HepG2 (cell line): ENCODE measurements at regions not wholly inside any gene's neighbourhood (a gene's known extent, or its start where the extent isn't known, plus 50 kb on each side); places are given as distances from the start of the nearest gene placed in this dataset.
A peak's percentile ranks its signal among the peaks of the same experiment; 100 is the strongest.

ENCODE experiments used
- ATAC-seq: fragments of 200-7000 bp; cut with Tn5 transposase; 3 replicates; pipeline ENCODE4 v1.9.1; 2020; ENCODE audit warnings: mild to moderate bottlenecking, moderate library complexity
- BruUV-seq: library from RNA; stranded (reverse); fragments of 400-500 nt; replicated peaks from 2 replicates; lab custom pipeline; 2021; lab: Mats Ljungman, UMichigan
- CTCF ChIA-PET: fragments of 300-600 bp; formaldehyde crosslinking; extraction: SDS; loops from one replicate; lab custom pipeline; 2021; ENCODE audit warnings: low total read pairs, inconsistent platforms, low intra/inter-chr PET ratio; lab: Yijun Ruan, JAX
- POLR2A ChIA-PET: fragments of 350-600 bp; sonication (Branson Sonifier 250); formaldehyde crosslinking; loops from one replicate; lab custom pipeline; 2020; ENCODE audit warnings: antibody characterized with exemption, inconsistent platforms; lab: Yijun Ruan, JAX
- DNase-seq: peaks from one replicate; pipeline ENCODE4 v3.0.0-alpha.2; 2015; ENCODE audit warnings: low spot score
- FAIRE-seq: peaks from 3 replicates; lab custom pipeline; 2011; peaks lifted over from hg19 to GRCh38; lab: Jason Lieb, UNC
- H2AFZ ChIP-seq: one replicate; pipeline ENCODE4 v1.6.1; 2011; ENCODE audit warnings: low read length, inconsistent platforms
- H3K27ac ChIP-seq: fragments of 300-600 bp; 3 replicates; pipeline ENCODE4 v1.8.0; 2011; ENCODE audit warnings: mixed run types, mild to moderate bottlenecking, mixed read lengths, low read length, inconsistent platforms; ENCODE audit not compliant: insufficient read depth; ENCODE audit errors: extremely low read length
- H3K27me3 ChIP-seq, 2 experiments: fragments of 200-600 bp in 1 of 2; 2 replicates in 1 of 2; 3 replicates in 1 of 2; pipeline versions ENCODE4 v1.6.0 to v1.8.0; 2011; ENCODE audit warnings: low read length in 2 of 2, mild to moderate bottlenecking in 2 of 2, moderate library complexity in 2 of 2, inconsistent platforms in 1 of 2; ENCODE audit not compliant: insufficient read depth in 2 of 2, control insufficient read depth in 1 of 2
- H3K36me3 ChIP-seq, 2 experiments: fragments of 200-600 bp in 1 of 2; replicated peaks in 1 of 2; 2 replicates in 1 of 2; 3 replicates in 1 of 2; pipeline versions ENCODE4 v1.5.1 to v1.8.0; 2011; ENCODE audit warnings: low read length in 2 of 2, inconsistent platforms in 1 of 2; ENCODE audit not compliant: insufficient read depth in 2 of 2, control insufficient read depth in 1 of 2
- H3K4me1 ChIP-seq: 2 replicates; pipeline ENCODE4 v1.5.1; 2012; ENCODE audit warnings: low read length, inconsistent platforms; ENCODE audit not compliant: insufficient read depth
- H3K4me2 ChIP-seq: 2 replicates; pipeline ENCODE4 v1.6.0; 2011; ENCODE audit warnings: low read depth, low read length, inconsistent platforms
- H3K4me3 ChIP-seq, 3 experiments: fragments of 200-600 bp in 1 of 3; sonication (generic), shearing (Covaris generic) in 1 of 3; replicated peaks in 1 of 3; 2 replicates each; pipeline ENCODE4 v1.5.1; 2011 to 2016; ENCODE audit warnings: low read length in 3 of 3, inconsistent platforms in 2 of 3, low read depth in 2 of 3, mild to moderate bottlenecking in 2 of 3, control low read depth in 1 of 3, mixed read lengths in 1 of 3; ENCODE audit not compliant: insufficient read depth in 1 of 3
- H3K79me2 ChIP-seq: one replicate; pipeline ENCODE4 v1.6.1; 2011; ENCODE audit warnings: low read length, inconsistent platforms; ENCODE audit not compliant: insufficient read depth
- H3K9ac ChIP-seq: 2 replicates; pipeline ENCODE4 v1.6.0; 2011; ENCODE audit warnings: mild to moderate bottlenecking, low read depth, low read length, inconsistent platforms; ENCODE audit not compliant: insufficient read depth
- H3K9me3 ChIP-seq: 2 replicates; pipeline ENCODE4 v1.5.1; 2012; ENCODE audit warnings: mild to moderate bottlenecking, low read length
- H4K20me1 ChIP-seq: 2 replicates; pipeline ENCODE4 v1.6.0; 2011; ENCODE audit warnings: inconsistent platforms, mild to moderate bottlenecking, low read length, moderate library complexity; ENCODE audit not compliant: insufficient read depth
- GFI1 ChIP-seq: sonication (generic); formaldehyde crosslinking; IDR thresholded peaks from 2 replicates; pipeline ENCODE4 v1.5.0; 2020; ENCODE audit warnings: missing genetic modification reagents, mild to moderate bottlenecking, borderline replicate concordance
- KDM6A ChIP-seq: IDR thresholded peaks from 2 replicates; pipeline ENCODE4 v1.6.1; 2016; ENCODE audit warnings: low read depth
- KLF12 ChIP-seq: sonication (generic); formaldehyde crosslinking; IDR thresholded peaks from 2 replicates; pipeline ENCODE4 v1.4.0; 2020; ENCODE audit warnings: missing genetic modification reagents, borderline replicate concordance
- MAFF ChIP-seq: IDR thresholded peaks from 2 replicates; pipeline ENCODE4 v1.6.1; 2011; ENCODE audit warnings: low read depth, low read length, improper control_type of control experiment
- MAFG ChIP-seq: sonication (generic); formaldehyde crosslinking; IDR thresholded peaks from 2 replicates; pipeline ENCODE4 v1.5.1; 2020; ENCODE audit warnings: mild to moderate bottlenecking, missing genetic modification reagents
- MAFK ChIP-seq, 2 experiments: IDR thresholded peaks in 1 of 2; conservative IDR thresholded peaks in 1 of 2; 2 replicates each; pipeline ENCODE4 v1.6.1; 2011; ENCODE audit warnings: improper control_type of control experiment in 2 of 2, low read length in 2 of 2
- MAZ ChIP-seq, 2 experiments: sonication (generic) in 1 of 2; formaldehyde crosslinking in 1 of 2; IDR thresholded peaks; 2 replicates each; pipeline versions ENCODE4 v1.5.0 to v1.6.1; 2012 to 2020; ENCODE audit warnings: low read depth in 2 of 2, mild to moderate bottlenecking in 2 of 2, borderline replicate concordance in 1 of 2, improper control_type of control experiment in 1 of 2, low read length in 1 of 2, missing genetic modification reagents in 1 of 2, moderate library complexity in 1 of 2
- MTA1 ChIP-seq: sonication (generic); formaldehyde crosslinking; IDR thresholded peaks from 2 replicates; pipeline ENCODE4 v1.4.0; 2020; ENCODE audit warnings: missing genetic modification reagents, mild to moderate bottlenecking, borderline replicate concordance
- MTERF4 ChIP-seq: sonication (generic); formaldehyde crosslinking; IDR thresholded peaks from 2 replicates; pipeline ENCODE4 v1.8.0; 2023; ENCODE audit warnings: mild to moderate bottlenecking, missing genetic modification reagents
- MYC ChIP-seq: sonication (generic); formaldehyde crosslinking; IDR thresholded peaks from 2 replicates; pipeline ENCODE4 v1.9.0; 2021; ENCODE audit warnings: missing genetic modification reagents, borderline replicate concordance
- NFATC3 ChIP-seq: sonication (generic); formaldehyde crosslinking; IDR thresholded peaks from 2 replicates; pipeline ENCODE4 v1.5.1; 2020; ENCODE audit warnings: mild to moderate bottlenecking, missing genetic modification reagents
- PRDM15 ChIP-seq: sonication (generic); formaldehyde crosslinking; IDR thresholded peaks from 2 replicates; pipeline ENCODE4 v1.4.0; 2020; ENCODE audit warnings: missing genetic modification reagents
- SRSF1 ChIP-seq: fragments of 200-400 bp; formaldehyde crosslinking; optimal IDR thresholded peaks from 2 replicates; pipeline ENCODE3; 2017; ENCODE audit warnings: mild to moderate bottlenecking, low read depth, low read length, moderate library complexity
- ZBTB44 ChIP-seq: sonication (generic); formaldehyde crosslinking; IDR thresholded peaks from 2 replicates; pipeline ENCODE4 v1.4.0; 2020; ENCODE audit warnings: missing genetic modification reagents
- ZNF18 ChIP-seq: sonication (generic); formaldehyde crosslinking; IDR thresholded peaks from 2 replicates; pipeline ENCODE4 v1.8.0; 2022; ENCODE audit warnings: mild to moderate bottlenecking, missing genetic modification reagents; ENCODE audit not compliant: insufficient replicate concordance
- ZNF431 ChIP-seq: sonication (generic); formaldehyde crosslinking; IDR thresholded peaks from 2 replicates; pipeline ENCODE4 v1.9.0; 2022; ENCODE audit warnings: missing genetic modification reagents, low read depth, mild to moderate bottlenecking, borderline replicate concordance
- ZNF776 ChIP-seq: sonication (generic); formaldehyde crosslinking; IDR thresholded peaks from 2 replicates; pipeline ENCODE4 v1.4.0; 2020; ENCODE audit warnings: mild to moderate bottlenecking, missing genetic modification reagents
- WGBS: methylation state at CpG from one replicate; pipeline ENCODE4 v1.1.6; 2017; ENCODE audit warnings: low lambda C conversion rate; 5-methylcytosine and 5-hydroxymethylcytosine counted together
- in situ Hi-C: cut with HindIII; loops from 2 replicates; pipeline ENCODE4 v1.10.0; 2017; ENCODE audit warnings: low pct_unique_long_range_greater_than_20kb; ENCODE audit not compliant: extremely low pct_ligation_motif_present
- intact Hi-C: fragments of 100-400 bp; cut with micrococcal nuclease; formaldehyde crosslinking; loops from one replicate; pipeline ENCODE4 v1.10.0; 2022; ENCODE audit not compliant: unreplicated experiment

- no peak overlapping the region for H3K27ac ChIP-seq
- peak; percentile 52 for TF ChIP-seq MAFF
- no peak for TF ChIP-seq NFATC3 (CRISPR knock-in tag)
- no peak for TF ChIP-seq MYC (CRISPR knock-in tag)
- no peak for TF ChIP-seq ZNF776 (CRISPR knock-in tag)
- TF ChIP-seq ZNF18 (CRISPR knock-in tag), result no peak
- TF ChIP-seq MTERF4 (CRISPR knock-in tag), result no peak
- no peak for TF ChIP-seq MAZ (IDR thresholded peaks at IDR 0.05; ENCODE audit: borderline replicate concordance, low read depth, low read length)
- TF ChIP-seq MAZ (CRISPR knock-in tag; IDR thresholded peaks at IDR 0.05; ENCODE audit: low read depth), result no peak
- TF ChIP-seq PRDM15 (CRISPR knock-in tag), result no peak
- TF ChIP-seq ZBTB44, result no peak
- TF ChIP-seq MAFK (conservative IDR thresholded peaks at IDR 0.05 in 1 of 2, IDR thresholded peaks at IDR 0.05 in 1 of 2; ENCODE audit: low read length in 2 of 2), result peak; percentile 52 to 70; a peak in 3 of 4 replicates
- TF ChIP-seq MTA1 (CRISPR knock-in tag), result no peak
- TF ChIP-seq KDM6A, result no peak
- no peak for TF ChIP-seq MAFG (CRISPR knock-in tag)
- TF ChIP-seq SRSF1, result no peak
- no peak for TF ChIP-seq KLF12 (CRISPR knock-in tag)
- no peak for TF ChIP-seq GFI1 (CRISPR knock-in tag)
- no peak for TF ChIP-seq ZNF431 (CRISPR knock-in tag)
- TF ChIP-seq, all 625 proteins: peak for 2
- Histone ChIP-seq H3K4me3 (no peak overlapping the region), H3K79me2 (no peaks in the 10 kb centered on the region), H4K20me1 (no peaks in the 10 kb centered on the region), H3K9me3 (no peaks in the 10 kb centered on the region), H3K36me3 (no peaks in the 10 kb centered on the region), H2AFZ (no peak overlapping the region), H3K27me3 (no peaks in the 10 kb centered on the region; a peak in 2 of 5 replicates), H3K4me1 (no peaks in the 10 kb centered on the region), H3K4me2 (no peak overlapping the region), H3K9ac (no peak overlapping the region)
- DNase-seq, result no peak
- ChIA-PET POLR2A (no interaction called here), CTCF (no interaction called here)
- in situ Hi-C loops (loop anchor here (25.0 kb wide), 1 partner anchor 810 kb away; no protein-coding TSS in a partner anchor), intact Hi-C loops (loop anchor here (5.0 to 10.0 kb wide), 4 partner anchors 157 to 1903 kb away; no protein-coding TSS in a partner anchor)
- no TSS peak for BruUV-seq
- ATAC-seq, result no peak
- WGBS, result 0% methylated on average over 2 of the region's 2 CpGs
- no peak for FAIRE-seq
Measured at GRCh38 chr18:41747723-41748242, 207.3 kb upstream of the PIK3C3 start.
